ENCODE measurements at regions not wholly inside any gene's neighbourhood (a gene's known extent, or its start where the extent isn't known, plus 50 kb on each side); places are given as distances from the start of the nearest gene placed in this dataset.

DNA sequence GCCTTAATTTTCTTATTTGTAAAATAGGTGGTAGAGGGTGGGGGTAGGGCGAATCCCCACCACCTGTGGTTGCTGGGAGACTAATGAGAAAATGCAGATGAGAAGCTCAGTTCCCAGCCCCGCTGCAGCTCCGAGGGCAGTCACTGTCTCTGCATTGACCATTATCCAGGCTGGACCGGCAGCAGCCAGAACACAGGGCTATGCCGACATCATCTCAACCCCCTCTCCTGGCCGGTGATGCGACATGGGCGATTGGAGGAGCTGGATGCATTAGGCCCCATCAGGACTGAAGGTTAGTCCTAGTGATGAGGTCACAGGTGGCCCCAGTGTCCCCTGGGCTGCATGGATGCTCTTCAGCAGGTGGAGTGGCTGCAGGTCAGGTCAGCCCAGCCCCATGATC is 412.4 kb downstream of the CTTN start:
- DNase-seq, result no peak

DNA sequence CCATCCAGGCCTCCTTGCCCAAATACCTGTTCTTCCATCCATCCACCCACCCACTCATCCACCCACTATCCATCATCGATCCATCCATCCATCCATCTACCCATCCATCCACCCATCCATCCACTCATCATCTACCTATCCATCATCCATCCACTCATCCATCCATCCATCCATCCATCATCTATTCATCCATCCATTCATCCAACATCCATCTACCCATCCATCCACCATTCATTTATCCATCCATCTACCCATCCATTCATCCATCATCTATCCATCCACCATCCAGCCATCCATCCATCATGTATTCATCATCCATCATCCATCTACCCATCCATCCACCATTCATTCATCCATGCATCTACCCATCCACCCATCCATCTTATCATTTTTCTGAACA is 413.2 kb downstream of the CTTN start:
- no peak for DNase-seq

DNA sequence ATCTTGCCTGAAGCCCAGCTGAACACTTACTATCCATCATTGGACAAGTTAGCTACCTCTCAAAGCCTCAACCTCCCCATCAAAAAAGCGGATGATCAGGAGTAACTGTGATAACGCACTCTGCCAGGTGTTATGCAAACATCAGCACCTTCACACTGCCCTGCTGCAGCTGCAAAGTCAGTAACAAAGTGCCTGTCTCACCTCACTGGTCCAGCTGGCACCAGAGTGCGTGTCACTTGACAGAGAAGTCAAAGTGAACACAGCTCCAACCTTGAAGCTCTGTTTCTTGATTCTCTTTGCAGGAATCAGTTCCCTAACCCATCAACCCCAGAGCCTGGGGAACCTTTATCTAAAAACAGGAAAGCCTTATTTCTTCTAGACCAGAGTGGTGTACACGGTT is 413.6 kb downstream of the CTTN start:
- DNase-seq, result no peak

DNA sequence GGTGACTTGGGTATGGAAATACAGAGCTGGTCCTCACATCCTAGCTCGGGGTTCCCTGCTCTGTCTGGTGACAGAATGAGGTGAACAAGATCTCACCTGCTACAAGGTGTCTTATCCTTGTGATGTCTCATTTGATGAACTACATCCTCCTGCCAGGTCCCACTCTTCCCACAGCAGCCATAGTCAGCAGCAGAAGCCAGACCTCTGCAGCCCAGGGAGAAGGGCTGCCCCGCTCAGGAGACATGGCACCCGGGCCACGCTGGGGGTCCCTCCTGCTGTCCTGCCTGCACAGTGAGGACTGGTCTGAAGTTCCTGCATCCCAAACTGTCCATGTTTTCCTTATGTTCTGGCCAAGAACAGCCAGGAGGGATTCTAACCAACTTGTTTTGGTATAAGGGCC is 414.1 kb downstream of the CTTN start:
- DNase-seq, result no peak

DNA sequence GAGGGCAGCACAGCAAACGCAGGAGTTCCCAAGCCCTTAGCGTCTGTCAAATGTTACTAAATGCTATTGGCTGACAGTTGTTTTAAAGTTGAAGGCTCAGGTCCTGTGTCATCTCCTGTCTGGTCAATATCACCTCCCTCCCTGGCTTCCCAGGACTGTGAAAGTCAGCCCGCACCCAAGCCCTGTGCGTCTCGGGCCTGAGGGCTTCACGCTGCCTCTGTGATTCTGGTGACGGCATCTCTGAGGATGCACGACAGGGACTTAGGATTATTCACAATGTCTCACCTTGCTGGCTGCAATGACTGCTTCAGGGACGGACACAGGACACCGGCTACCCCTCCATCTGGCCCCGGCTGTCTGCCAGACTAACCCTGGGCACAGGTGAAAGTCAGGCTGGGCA is 415.3 kb downstream of the CTTN start:
- DNase-seq, result no peak

DNA sequence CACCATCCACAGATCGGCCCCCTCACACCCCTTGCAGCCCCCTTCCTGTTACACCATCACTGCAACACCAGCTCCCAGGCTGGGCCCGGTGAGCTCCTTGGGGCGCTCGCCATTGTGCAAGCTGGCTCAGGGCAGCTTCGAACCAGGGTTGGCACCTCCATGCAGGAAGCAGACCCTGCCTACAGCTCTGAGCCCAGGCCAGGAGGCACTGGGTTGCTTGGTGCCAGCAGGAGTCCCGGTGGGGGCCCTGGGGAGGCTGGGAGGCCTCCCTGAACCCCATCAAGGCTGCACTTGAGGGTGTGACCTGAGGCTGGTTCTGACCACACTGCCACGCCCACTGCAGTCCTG is 417.1 kb downstream of the CTTN start:
- DNase-seq, result no peak

DNA sequence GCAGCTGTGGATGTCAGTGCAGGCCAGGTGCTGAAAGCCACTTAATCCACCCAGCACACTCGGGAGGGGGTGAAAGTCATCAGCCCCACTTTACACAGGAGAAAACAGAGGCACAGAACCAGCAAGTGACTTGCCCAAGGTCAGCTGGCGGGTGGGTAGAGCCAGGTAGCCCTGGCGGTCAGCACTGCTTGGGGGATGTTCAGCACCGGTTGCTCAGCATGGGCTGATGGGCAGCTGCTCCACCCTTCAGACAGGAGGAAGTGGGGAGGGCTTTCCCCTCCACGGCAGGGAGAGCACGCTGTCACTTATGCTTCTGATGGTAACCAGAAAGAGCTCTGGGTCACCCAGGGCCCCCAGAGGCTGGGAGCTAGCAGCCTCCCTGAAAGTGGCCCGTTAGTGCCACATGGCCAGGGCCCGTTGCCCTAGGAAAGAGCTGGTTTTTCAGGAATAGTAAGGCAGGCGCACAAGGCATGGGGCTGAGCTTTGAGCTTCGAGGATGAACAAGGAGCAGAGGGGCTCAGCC is 417.9 kb downstream of the CTTN start:
- DNase-seq, result no peak

DNA sequence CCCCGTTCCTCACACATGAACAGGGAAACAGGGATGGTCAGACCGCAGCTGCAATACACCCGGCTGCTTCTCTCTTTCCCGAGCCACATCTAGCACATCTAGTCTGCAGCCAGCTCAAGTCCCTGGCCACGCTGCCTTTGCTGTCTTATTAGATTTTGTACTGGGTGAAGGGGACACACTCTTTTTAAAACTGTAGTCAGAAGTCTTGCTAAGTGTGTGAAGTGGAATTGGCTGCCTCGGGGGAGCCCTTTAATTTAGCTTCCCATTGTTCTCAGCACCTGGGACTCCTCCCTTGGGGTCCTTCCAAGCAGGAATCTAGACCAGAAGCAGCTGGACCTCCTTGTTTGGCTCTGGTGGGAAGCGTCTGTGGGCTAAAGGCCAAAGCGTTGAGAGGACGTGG is 420.0 kb downstream of the CTTN start:
- DNase-seq, result no peak

DNA sequence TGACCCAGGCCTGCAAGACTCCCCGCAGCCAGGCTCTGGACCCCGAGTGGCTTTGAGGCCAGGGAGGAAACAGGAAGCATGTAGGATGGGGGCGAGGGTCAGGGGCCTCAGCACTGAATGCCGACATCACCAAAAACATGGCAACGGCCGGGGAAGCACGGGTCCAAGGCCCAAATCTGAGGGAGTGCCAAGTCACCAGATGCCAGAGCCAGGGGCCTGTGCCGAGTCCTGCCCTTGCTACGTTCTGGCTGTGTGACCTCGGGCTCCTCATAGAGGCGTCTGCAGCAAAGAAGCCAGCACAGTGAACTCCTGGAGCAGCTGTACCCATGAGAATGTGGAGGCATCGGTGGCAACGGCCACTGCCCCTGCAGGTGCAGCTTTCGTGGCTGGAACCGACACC is 420.7 kb downstream of the CTTN start:
- DNase-seq, result no peak

DNA sequence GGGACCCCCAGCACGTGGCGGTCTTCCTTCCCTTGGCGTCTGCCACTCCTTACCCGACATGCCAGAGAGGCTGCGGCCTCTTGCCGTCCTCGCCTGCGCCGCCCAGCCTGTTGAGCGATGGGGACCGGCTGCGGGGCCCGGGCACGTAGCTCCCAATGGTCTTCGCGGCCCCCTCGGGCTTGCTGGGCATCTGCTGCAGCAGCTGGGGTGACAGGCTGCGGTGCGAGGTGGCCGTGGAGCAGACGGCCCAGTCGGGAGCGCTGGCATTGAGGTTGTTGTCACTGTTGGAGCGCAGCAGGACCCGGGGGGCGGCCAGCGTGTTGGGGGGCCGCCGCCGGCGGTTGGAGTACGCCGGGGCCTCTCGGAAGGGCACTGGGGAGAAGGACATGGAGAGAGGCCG is 422.0 kb downstream of the CTTN start:
- DNase-seq, result no peak

DNA sequence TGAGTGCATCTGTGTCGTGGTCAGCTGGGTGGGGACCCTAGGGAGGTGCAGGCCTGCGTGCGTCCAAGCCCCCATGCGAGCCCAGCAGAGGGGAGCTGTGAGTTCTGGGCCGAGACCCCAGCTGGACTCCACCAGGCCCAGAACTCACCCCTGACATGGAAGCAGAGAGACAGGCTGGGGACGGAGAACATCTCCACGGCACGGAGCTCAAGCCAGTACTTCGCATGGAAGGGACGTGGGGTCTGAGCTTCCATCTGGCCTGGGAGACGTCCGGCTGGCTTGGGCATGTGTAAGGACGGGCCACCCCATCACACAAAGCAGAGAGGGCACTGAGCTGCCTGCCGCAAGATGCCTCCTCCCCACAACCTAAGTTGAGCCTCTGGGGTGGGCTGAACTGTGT is 422.4 kb downstream of the CTTN start:
- DNase-seq, result no peak

DNA sequence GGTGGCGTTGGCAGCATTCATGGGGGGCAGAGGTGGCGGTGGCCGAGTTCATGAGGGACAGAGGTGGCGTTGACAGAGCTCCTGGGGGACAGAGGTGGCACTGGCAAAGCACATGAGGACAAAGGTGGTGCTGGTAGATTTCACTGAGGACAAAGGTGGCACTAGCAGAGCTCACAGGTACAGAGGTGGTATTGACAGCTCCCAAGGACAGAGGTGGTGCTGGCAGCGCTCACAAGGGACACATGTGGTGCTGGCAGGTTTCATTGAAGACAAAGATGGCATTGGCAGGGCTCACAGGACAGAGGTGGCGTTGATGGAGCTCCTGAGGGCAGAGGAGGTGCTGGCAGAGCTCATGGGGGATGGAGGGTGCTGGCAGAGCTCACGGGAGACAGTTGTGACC is 425.4 kb downstream of the CTTN start:
- no peak for DNase-seq

DNA sequence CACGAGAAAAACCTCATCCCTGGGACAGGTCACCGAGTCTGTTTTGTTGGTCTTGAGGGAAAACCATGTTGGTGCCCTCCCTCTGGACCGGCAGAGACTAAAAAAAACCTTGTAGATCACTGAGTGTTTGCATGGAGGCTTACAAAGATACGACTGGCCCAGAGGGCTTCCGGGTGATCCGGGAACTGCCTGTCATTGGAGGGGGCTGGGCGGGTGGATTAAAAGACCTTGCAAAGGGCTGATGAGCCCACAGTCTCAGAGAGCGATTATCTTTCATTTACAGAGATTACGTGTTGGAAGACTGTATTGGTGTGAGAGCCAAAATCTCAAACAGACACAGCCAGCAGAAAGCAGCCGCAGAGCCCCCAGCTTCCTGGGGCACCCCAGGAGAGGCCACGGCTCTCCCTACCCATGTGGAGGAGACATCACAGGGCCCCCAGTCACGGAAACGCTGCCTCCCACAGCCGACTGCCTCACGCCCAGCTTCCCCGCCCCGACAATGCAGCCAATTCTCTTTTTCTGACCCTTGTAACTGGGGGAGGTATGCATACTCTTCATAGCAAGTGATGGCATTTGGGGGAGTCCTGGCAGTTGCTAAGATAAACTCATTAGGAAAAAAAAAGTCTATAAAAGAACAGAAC is 426.4 kb downstream of the CTTN start:
- peak; percentile 35 for DNase-seq

DNA sequence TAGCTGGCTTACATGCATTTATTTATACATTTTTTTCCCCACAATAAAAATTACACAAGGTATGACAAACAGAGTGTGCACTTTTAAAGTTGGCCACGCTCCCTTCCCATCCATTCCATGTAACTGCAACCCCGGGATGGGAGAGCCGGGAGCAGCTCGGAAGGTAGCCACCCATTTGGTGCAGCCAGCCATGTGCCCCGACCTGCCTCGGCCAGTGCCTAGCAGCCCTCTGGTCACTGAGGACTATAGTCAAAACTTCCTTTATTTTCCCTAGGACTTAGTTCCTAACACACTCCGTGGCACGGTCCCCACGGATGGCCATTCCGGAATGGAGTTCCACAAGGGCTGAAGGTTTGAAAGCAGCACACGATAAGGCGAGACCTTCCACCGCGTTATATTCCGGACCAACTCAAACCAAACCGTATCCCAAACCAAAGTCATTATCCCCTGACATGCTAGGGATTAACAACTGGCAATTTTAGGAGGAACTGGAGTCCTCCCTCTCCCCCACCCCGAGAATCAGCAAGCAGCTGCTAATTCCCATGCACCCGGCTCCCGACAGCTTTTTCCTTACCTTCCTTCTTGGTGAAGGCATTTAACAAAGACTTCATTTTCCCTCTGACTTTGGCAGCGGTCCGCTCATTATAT is 426.4 kb downstream of the SHANK2 start:
- DNase-seq, result peak; percentile 52

DNA sequence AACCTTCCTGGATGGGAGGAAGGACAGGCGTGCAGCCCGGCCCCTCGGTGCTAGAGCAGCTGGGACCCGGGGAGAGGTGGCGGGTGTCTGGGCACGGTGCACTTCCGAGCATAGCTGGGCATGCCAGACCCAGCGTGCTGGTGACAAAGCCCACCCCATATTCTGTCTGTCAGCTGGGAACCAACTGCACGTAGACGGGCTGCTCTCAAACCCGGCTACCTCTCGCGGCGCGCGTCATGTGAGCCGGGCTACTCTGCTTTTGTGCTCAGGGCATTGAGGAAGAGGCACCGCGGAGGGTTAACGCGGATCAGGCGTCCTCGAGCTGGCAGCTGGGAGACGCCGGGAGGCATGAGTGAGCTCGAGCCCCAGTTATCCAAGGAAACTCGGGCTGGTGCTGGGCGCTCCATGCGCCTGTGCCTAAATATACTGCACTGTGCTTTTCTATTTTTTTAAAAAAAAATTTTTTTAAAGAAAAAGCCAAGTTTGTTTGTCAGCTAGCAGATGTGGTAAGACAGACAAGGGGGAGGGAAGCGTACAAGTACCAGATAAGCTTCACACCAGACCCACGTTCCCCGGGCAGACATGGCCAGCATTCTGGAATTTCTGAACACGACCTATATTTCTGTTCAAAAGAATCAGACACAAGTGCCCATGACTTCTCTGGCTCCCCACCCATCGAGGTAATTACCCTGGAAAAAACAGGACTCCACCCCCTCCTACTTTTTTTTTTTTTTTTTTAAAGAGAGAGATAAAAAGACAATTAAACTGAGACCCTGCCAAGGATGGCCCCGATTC is 425.6 kb downstream of the SHANK2 start:
- peak; percentile 63 for DNase-seq

DNA sequence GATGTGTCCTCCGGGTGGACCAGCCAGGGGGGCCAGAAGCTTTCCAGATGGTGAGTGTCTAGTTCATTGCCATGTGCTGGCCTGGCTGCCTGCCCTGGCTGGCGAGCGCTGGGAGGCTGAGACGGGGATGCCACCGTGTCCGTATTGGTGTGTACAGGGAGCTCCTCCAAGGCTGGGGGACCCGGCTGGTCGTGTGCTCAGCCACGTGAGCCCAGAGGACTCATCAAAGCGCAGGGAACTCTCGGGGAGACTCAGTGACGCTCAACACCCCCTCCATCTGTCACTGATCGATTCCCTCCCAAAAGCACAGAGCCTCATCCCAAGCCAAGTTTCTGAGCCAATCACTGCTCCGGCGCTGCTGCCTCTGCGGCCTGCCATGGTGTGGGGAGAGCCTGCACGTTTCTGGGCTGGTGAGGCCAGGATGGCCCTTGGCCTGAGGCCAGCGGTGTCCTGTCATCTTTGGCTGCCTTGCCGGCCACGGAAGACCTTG is 423.7 kb downstream of the SHANK2 start:
- no peak for DNase-seq

DNA sequence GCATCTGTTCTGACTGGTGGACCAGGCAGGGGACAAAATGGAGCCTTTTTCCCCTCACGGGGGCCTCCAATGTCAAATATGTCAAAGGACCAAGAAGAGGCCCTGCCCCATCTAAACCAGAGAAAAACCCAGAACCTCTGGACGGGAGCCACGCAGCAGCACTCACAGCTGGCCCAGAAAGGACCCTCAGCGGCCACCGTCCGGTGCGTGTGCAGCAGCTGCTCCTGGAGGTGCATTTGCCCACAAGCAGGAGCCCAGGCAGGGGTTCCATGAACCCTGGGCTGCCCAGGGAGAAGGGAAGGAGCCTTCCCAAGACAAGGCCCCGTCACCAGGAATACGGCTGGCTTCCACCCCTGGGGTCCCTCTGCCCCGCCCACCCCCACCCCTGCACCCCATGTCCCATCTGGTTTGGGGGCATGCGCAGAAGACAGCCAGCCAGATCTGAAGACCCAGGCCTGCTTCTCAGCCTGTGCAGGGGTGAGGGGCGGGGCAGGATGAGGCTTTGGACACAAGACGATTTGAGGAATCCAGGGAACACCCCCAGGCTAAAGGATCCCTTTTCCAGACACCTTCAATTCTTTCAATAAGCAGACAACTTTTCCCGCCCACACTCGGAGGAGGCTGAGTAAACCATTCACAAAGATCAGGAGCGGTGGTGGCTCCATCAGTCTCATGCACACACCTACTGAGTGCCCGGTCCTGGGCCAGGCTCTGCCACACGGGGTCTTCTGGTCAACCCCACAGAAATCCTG is 423.1 kb downstream of the SHANK2 start:
- no peak for DNase-seq

DNA sequence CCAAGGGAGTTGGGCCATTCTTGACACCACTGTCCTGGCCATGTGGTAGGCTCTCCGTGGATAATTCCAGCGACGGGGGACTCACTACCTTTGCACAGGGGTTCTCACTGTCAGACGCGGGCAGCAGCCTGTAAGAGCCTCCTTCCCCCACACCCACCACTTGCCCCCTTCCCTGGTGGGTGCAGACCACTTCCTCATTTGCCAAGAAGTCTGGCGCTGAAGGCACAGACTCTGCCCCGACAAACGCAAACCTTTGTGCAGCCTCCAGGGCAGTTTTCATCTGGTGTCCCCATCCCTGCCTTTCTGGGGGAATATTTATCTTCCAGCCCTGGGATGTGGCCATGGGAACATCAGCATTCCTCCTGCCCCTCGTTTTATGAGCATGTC is 422.5 kb downstream of the SHANK2 start:
- no peak for DNase-seq

DNA sequence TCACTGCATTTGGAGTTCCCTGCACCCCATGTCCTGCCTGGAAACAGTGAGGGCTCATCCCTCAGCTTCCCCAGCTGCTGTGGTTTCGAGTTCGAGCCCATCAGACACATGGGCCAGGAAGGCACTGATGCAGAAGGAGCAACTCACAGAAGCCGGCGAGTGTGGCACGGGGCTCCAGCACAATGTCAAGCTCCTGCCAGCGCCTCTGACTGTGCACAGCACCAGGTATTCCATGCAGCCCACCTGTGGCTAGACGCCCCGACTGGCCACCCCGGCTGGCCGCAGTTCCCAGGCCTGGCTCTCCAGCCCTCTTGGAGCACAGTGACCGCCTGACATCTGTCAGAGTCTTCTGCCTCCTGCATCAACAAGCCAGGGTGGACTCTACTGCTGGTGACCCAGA is 419.4 kb downstream of the SHANK2 start:
- DNase-seq, result no peak

DNA sequence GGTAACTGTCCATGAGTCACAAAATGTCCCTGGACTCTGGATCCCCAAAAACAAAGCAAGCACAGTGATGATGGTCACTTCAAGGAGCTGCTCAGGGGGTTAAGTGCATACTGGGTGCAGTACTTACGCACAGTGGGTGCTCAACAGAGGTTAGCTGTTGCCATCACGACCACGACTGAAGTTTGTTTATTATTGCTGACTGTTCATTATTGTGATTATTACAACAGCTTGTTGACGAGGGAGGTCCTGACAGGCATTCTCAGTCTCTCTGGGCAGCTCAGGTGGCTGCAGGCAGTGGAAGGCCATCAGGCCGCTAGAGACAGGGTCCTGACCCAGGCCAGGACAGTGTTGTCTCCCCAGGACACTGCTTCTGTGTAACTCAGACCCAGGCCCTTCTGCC is 418.8 kb downstream of the SHANK2 start:
- no peak for DNase-seq

DNA sequence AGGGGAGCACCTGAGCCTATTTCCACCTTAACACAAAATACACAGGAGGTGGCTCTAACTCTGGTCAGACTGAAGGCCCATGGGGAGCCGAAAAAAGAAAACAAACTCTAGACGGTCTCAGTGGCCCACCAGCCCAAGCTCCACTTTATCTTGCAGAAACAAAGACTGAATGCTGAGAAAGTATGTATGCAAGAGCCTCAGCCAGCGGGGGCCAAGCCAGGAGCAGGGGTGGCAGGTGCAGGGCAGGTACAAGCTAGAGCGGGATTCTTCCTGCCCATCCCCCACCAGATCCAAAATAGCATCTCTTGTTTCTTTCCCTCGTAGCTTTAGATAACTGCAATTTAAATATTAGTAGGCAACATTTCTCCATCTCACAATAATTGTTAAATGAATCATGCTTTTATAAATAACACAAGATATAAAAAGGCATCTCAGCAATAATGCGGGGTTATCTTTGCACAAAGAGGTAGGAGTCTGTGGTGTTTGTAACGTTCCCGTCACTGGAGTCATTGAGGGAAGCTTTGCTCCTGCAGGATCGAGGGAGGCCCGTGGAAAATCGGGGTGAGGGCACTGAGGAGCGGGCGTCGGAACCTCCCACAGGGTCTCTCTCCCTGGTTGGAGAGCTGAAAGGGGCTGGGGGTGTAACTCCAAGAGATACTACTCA is 418.0 kb downstream of the SHANK2 start:
- no peak for DNase-seq

DNA sequence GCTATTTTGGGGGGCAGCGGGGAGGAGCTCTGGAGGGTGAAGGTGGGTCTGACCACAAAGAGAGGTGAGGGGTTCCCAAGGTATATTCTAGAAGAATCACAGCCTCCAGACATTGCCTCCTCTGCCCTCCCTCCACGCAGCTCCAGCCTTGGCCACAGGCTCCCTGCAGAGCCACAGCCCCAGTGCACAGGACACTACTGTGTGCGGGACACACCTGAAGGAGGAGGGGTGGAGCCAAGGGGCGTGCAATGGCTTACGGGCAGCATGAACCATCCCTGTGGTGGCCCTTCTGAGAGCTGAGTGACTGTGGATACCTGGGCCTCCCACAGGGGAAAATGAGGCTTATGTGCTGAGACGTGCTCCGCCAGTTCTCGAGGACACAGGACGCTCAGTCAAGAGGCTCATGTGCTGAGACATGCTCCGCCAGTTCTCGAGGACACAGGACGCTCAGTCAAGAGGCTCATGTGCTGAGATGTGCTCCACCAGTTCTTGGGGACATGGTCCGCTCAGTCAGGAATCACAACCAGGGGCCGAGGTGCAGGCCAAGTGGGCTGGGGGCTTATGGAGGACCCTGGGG is 417.3 kb downstream of the SHANK2 start:
- no peak for DNase-seq
